Thyroid gland (tissue), 4 donors: ENCODE measurements at regions not wholly inside any gene's neighbourhood (a gene's known extent, or its start where the extent isn't known, plus 50 kb on each side); places are given as distances from the start of the nearest gene placed in this dataset.

Experiments
- CTCF ChIP-seq, 6 experiments: fragments of 200-600 bp in 3 of 6; fragments of 450-650 bp in 3 of 6; sonication (generic) in 3 of 6; IDR thresholded peaks; one replicate each; pipeline ENCODE4 v1.5.1; 2016 to 2019; ENCODE audit warnings: antibody characterized with exemption in 6 of 6, mild to moderate bottlenecking in 2 of 6, inconsistent platforms in 1 of 6, moderate library complexity in 1 of 6
- POLR2A ChIP-seq, 2 donors: fragments of 450-650 bp; IDR thresholded peaks; one replicate each; pipeline ENCODE4 v1.6.1; 2017; ENCODE audit warnings: antibody characterized with exemption in 2 of 2, mild to moderate bottlenecking in 2 of 2, moderate library complexity in 1 of 2

- TF ChIP-seq CTCF (IDR thresholded peaks at IDR 0.05) (no peak), POLR2A (IDR thresholded peaks at IDR 0.05) (no peak)
Observed at GRCh38 chr18:27567434-27567833, 382.3 kb upstream of the CHST9 start.
